ENCODE measurements at regions not wholly inside any gene's neighbourhood (a gene's known extent, or its start where the extent isn't known, plus 50 kb on each side); places are given as distances from the start of the nearest gene placed in this dataset.

DNA sequence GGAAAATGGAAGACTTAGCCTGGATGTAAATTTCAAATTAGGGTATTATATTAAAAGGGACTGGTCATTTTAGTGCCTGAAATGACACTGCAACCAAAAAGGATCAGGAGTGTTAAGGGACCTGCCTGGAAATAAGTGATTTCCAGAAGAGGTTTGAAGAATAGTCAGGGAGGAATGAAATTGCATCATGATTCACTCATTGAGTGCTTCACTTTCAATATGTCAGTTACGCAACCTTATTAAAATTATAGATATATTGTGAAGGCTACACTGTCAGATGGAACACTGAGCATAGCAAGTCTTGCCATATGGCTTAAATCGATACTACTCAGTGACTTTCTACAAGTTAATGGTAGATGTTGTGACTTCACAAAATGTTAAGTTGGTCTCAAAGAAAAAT lies 275.2 kb upstream of the DPYD start:
- Mint-ChIP-seq H3K27me3 (ENCODE audit: unreplicated experiment) (no peaks in the 10 kb centered on the region), H3K9me3 (ENCODE audit: unreplicated experiment) (no peaks in the 10 kb centered on the region), H3K27ac (ENCODE audit: unreplicated experiment) (no peak overlapping the region), H3K36me3 (ENCODE audit: low read depth, unreplicated experiment) (no peaks in the 10 kb centered on the region), H3K4me3 (ENCODE audit: unreplicated experiment) (no peak overlapping the region), H3K4me1 (ENCODE audit: unreplicated experiment) (no peaks in the 10 kb centered on the region)
- TF ChIP-seq, protein P1, sequence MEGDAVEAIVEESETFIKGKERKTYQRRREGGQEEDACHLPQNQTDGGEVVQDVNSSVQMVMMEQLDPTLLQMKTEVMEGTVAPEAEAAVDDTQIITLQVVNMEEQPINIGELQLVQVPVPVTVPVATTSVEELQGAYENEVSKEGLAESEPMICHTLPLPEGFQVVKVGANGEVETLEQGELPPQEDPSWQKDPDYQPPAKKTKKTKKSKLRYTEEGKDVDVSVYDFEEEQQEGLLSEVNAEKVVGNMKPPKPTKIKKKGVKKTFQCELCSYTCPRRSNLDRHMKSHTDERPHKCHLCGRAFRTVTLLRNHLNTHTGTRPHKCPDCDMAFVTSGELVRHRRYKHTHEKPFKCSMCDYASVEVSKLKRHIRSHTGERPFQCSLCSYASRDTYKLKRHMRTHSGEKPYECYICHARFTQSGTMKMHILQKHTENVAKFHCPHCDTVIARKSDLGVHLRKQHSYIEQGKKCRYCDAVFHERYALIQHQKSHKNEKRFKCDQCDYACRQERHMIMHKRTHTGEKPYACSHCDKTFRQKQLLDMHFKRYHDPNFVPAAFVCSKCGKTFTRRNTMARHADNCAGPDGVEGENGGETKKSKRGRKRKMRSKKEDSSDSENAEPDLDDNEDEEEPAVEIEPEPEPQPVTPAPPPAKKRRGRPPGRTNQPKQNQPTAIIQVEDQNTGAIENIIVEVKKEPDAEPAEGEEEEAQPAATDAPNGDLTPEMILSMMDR (IDR thresholded peaks at IDR 0.05; ENCODE audit: unreplicated experiment) = no peak
- DNase-seq (ENCODE audit: low spot score) = no peak

DNA sequence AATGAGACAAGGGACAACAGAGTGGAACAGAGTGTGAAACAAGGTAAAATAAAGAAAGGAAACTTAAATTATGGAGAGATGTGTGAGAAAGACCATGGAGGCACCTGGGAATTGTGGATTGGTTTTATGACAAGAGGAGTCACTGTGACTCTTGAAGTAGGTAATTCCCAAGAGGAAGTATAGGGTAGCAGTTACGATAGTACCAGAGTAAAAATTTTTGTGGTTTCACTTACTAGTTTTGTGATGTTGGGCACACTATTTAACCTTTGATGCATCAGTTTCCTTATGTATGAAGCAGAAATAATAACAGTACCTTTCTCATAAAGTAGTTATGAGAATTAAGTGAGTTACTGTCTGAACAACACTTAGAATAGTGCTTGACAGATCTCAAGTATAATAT lies 267.9 kb upstream of the DPYD start:
- Mint-ChIP-seq H3K36me3 (ENCODE audit: low read depth, unreplicated experiment) (no peaks in the 10 kb centered on the region), H3K9me3 (ENCODE audit: unreplicated experiment) (no peaks in the 10 kb centered on the region), H3K4me1 (ENCODE audit: unreplicated experiment) (no peaks in the 10 kb centered on the region), H3K4me3 (ENCODE audit: unreplicated experiment) (no peak overlapping the region), H3K27ac (ENCODE audit: unreplicated experiment) (no peak overlapping the region), H3K27me3 (ENCODE audit: unreplicated experiment) (no peaks in the 10 kb centered on the region)
- TF ChIP-seq, protein P1 (IDR thresholded peaks at IDR 0.05; ENCODE audit: unreplicated experiment) = no peak
- DNase-seq (ENCODE audit: low spot score) = no peak

- H3K4me1 Mint-ChIP-seq (ENCODE audit: unreplicated experiment) = no peaks in the 10 kb centered on the region
- H3K9me3 Mint-ChIP-seq (ENCODE audit: unreplicated experiment) = no peaks in the 10 kb centered on the region
- no peak overlapping the region for H3K4me3 Mint-ChIP-seq (ENCODE audit: unreplicated experiment)
- H3K27ac Mint-ChIP-seq (ENCODE audit: unreplicated experiment) = no peak overlapping the region
- H3K27me3 Mint-ChIP-seq (ENCODE audit: unreplicated experiment) = no peaks in the 10 kb centered on the region
- DNase-seq (ENCODE audit: low spot score) = no peak
- TF ChIP-seq, protein P1 (IDR thresholded peaks at IDR 0.05; ENCODE audit: unreplicated experiment) = no peak
- no peaks in the 10 kb centered on the region for H3K36me3 Mint-ChIP-seq (ENCODE audit: low read depth, unreplicated experiment)
Observed at GRCh38 chr1:98184856-98185255, 264.0 kb upstream of the DPYD start.

GRCh38 chr1:98181036-98181764 lies 260.4 kb upstream of the DPYD start:
- Mint-ChIP-seq H3K9me3 (ENCODE audit: unreplicated experiment) (no peaks in the 10 kb centered on the region), H3K27ac (ENCODE audit: unreplicated experiment) (no peak overlapping the region), H3K4me3 (ENCODE audit: unreplicated experiment) (no peak overlapping the region), H3K36me3 (ENCODE audit: low read depth, unreplicated experiment) (no peaks in the 10 kb centered on the region), H3K4me1 (ENCODE audit: unreplicated experiment) (no peaks in the 10 kb centered on the region), H3K27me3 (ENCODE audit: unreplicated experiment) (no peaks in the 10 kb centered on the region)
- no peak for DNase-seq (ENCODE audit: low spot score)
- TF ChIP-seq, protein P1 (IDR thresholded peaks at IDR 0.05; ENCODE audit: unreplicated experiment) = no peak

GRCh38 chr1:98179151-98179773 lies 258.4 kb upstream of the DPYD start:
- Mint-ChIP-seq H3K9me3 (ENCODE audit: unreplicated experiment) (no peaks in the 10 kb centered on the region), H3K4me3 (ENCODE audit: unreplicated experiment) (no peak overlapping the region), H3K36me3 (ENCODE audit: low read depth, unreplicated experiment) (no peaks in the 10 kb centered on the region), H3K4me1 (ENCODE audit: unreplicated experiment) (peaks cover 5% of the 10 kb centered on the region), H3K27me3 (ENCODE audit: unreplicated experiment) (no peaks in the 10 kb centered on the region), H3K27ac (ENCODE audit: unreplicated experiment) (no peak overlapping the region)
- no peak for DNase-seq (ENCODE audit: low spot score)
- TF ChIP-seq, protein P1 (IDR thresholded peaks at IDR 0.05; ENCODE audit: unreplicated experiment) = no peak

Data from endothelial cell (in vitro differentiated cells).